ENCODE measurements at regions not wholly inside any gene's neighbourhood (a gene's known extent, or its start where the extent isn't known, plus 50 kb on each side); places are given as distances from the start of the nearest gene placed in this dataset.

GRCh38 chr3:168248383-168249204, 152.9 kb upstream of the GOLIM4 start:
- intact Hi-C loops (cut with DNase I; ENCODE audit: low total_unique reads) = no loop called here
- Histone ChIP-seq H3K27me3 (no peaks in the 10 kb centered on the region), H3K27ac (peak overlapping the region in 1 of 2 donors; percentile 31), H3K36me3 (ENCODE audit: low read depth, missing control alignments) (no peaks in the 10 kb centered on the region), H3K4me1 (peaks cover 3% of the 10 kb centered on the region), H3K4me3 (peak overlapping the region; percentile 42 to 49), H3K9me3 (no peaks in the 10 kb centered on the region)
- TF ChIP-seq POLR2A (IDR thresholded peaks at IDR 0.05) = no peak
- TF ChIP-seq, protein P1, sequence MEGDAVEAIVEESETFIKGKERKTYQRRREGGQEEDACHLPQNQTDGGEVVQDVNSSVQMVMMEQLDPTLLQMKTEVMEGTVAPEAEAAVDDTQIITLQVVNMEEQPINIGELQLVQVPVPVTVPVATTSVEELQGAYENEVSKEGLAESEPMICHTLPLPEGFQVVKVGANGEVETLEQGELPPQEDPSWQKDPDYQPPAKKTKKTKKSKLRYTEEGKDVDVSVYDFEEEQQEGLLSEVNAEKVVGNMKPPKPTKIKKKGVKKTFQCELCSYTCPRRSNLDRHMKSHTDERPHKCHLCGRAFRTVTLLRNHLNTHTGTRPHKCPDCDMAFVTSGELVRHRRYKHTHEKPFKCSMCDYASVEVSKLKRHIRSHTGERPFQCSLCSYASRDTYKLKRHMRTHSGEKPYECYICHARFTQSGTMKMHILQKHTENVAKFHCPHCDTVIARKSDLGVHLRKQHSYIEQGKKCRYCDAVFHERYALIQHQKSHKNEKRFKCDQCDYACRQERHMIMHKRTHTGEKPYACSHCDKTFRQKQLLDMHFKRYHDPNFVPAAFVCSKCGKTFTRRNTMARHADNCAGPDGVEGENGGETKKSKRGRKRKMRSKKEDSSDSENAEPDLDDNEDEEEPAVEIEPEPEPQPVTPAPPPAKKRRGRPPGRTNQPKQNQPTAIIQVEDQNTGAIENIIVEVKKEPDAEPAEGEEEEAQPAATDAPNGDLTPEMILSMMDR (IDR thresholded peaks at IDR 0.05) = no peak
- 1 to 2% methylated on average over 26 to 27 of the region's 27 CpGs for WGBS, 2 donors
- peak; percentile 26 for DNase-seq

DNA sequence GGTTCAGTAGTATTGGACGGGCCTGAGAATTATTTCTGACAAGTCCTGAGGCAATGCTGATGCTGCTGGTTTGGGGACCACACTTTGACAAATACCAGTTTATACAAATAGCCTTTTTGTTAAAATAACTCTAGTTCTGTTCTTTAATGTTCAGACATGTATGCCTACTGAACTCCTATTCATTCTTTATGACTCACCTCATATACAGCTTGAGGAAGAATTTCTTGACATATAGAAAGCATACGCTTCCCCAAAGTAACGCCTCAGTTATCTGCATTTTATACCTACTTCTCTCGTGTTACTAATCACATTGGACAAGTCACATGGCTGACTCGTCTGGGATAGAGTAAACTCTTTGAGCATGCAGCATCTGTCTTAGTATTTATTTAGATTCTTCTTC, 145.4 kb upstream of the GOLIM4 start:
- Histone ChIP-seq H3K4me3 (no peak overlapping the region), H3K4me1 (no peaks in the 10 kb centered on the region), H3K27me3 (no peaks in the 10 kb centered on the region), H3K36me3 (ENCODE audit: low read depth, missing control alignments) (no peaks in the 10 kb centered on the region), H3K9me3 (no peaks in the 10 kb centered on the region), H3K27ac (no peak overlapping the region)
- no peak for TF ChIP-seq POLR2A (IDR thresholded peaks at IDR 0.05)
- TF ChIP-seq, protein P1 (IDR thresholded peaks at IDR 0.05) = no peak
- 88 to 89% methylated on average over 5 of the region's 5 CpGs for WGBS, 2 donors
- no peak for DNase-seq
- intact Hi-C loops (cut with DNase I; ENCODE audit: low total_unique reads) = no loop called here

DNA sequence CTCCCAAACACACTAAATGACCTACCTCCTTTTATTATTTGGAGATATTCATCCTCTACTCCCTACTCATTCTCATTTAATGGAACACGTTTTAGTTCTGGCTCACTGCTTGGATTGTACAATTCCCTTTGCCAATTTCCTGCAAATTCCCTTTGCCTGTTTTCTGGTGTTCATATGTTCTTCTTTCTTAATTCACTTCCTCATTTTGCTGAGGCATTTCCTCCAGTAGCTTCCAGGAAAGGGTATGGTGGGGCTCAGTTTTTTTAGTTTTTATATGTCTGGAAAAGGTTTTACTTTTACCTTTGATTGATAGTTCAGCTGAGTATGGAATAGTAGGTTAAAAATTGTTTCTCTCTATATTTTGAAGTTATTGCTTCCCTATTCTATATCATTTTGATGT, 143.6 kb upstream of the GOLIM4 start:
- Histone ChIP-seq H3K4me3 (no peak overlapping the region), H3K4me1 (no peaks in the 10 kb centered on the region), H3K27me3 (no peaks in the 10 kb centered on the region), H3K9me3 (no peaks in the 10 kb centered on the region), H3K36me3 (ENCODE audit: low read depth, missing control alignments) (no peaks in the 10 kb centered on the region), H3K27ac (no peak overlapping the region)
- DNase-seq = no peak
- no peak for TF ChIP-seq POLR2A (IDR thresholded peaks at IDR 0.05)
- TF ChIP-seq, protein P1 (IDR thresholded peaks at IDR 0.05) = no peak
- intact Hi-C loops (cut with DNase I; ENCODE audit: low total_unique reads) = no loop called here
- WGBS, 2 donors = 12 to 30% methylated on average over 1 of the region's 1 CpG

- Histone ChIP-seq H3K4me3 (no peak overlapping the region), H3K9me3 (no peaks in the 10 kb centered on the region), H3K36me3 (ENCODE audit: low read depth, missing control alignments) (no peaks in the 10 kb centered on the region), H3K27ac (no peak overlapping the region), H3K4me1 (no peaks in the 10 kb centered on the region), H3K27me3 (no peaks in the 10 kb centered on the region)
- intact Hi-C loops (cut with DNase I; ENCODE audit: low total_unique reads) = no loop called here
- TF ChIP-seq POLR2A (IDR thresholded peaks at IDR 0.05) = no peak
- TF ChIP-seq, protein P1 (IDR thresholded peaks at IDR 0.05) = no peak
- no peak for DNase-seq
- 91 to 96% methylated on average over 1 of the region's 1 CpG for WGBS, 2 donors
Observed at GRCh38 chr3:168233001-168233400, 137.3 kb upstream of the GOLIM4 start.

GRCh38 chr3:168223085-168223484, 127.4 kb upstream of the GOLIM4 start:
- H3K9me3 ChIP-seq = no peaks in the 10 kb centered on the region
- TF ChIP-seq, protein P1 (IDR thresholded peaks at IDR 0.05) = no peak
- TF ChIP-seq POLR2A (IDR thresholded peaks at IDR 0.05) = no peak
- no peak overlapping the region for H3K27ac ChIP-seq
- H3K27me3 ChIP-seq = no peaks in the 10 kb centered on the region
- WGBS, 2 donors = 82 to 84% methylated on average over 3 of the region's 3 CpGs
- no peaks in the 10 kb centered on the region for H3K4me1 ChIP-seq
- no peak overlapping the region for H3K4me3 ChIP-seq
- no peak for DNase-seq
- no peaks in the 10 kb centered on the region for H3K36me3 ChIP-seq (ENCODE audit: low read depth, missing control alignments)
- intact Hi-C loops (cut with DNase I; ENCODE audit: low total_unique reads) = no loop called here

All from testis (tissue), 2 donors.